ENCODE measurements at regions not wholly inside any gene's neighbourhood (a gene's known extent, or its start where the extent isn't known, plus 50 kb on each side); places are given as distances from the start of the nearest gene placed in this dataset.
"Not testable (repeated sequence)": the region's sequence is repeated elsewhere in the genome, so short reads cannot be mapped to it uniquely, and the experiment has no call there.

- no peak for ATAC-seq
- ChIA-PET POLR2A (no interaction called here), CTCF (no interaction called here)
- no peak overlapping the region for H3K4me3 Mint-ChIP-seq
- peaks cover 35% of the 10 kb centered on the region for H3K36me3 Mint-ChIP-seq
- DNase-seq (ENCODE audit: low spot score), result no peak
- TF ChIP-seq ZNF423 (CRISPR knock-in tag; IDR thresholded peaks at IDR 0.05) (no peak), ZMAT4 (CRISPR knock-in tag; IDR thresholded peaks at IDR 0.05) (no peak), CREB1 (CRISPR knock-in tag; IDR thresholded peaks at IDR 0.05) (no peak), STAT6 (CRISPR knock-in tag; conservative IDR thresholded peaks at IDR 0.05; ENCODE audit: low read depth) (no peak)
- H3K4me1 Mint-ChIP-seq, result no peaks in the 10 kb centered on the region
- no peaks in the 10 kb centered on the region; the same call in 1 of the 2 replicates for H3K27me3 Mint-ChIP-seq (ENCODE audit: low read depth)
- H3K27ac Mint-ChIP-seq, result no peak overlapping the region
- H3K9me3 Mint-ChIP-seq, result peaks cover 52% of the 10 kb centered on the region
These were observed 164.2 kb upstream of the SPANXN4 start for GRCh38 chrX:142861557-142861956.

GRCh38 chrX:142866247-142866646 lies 159.5 kb upstream of the SPANXN4 start:
- Mint-ChIP-seq H3K36me3 (peaks cover 29% of the 10 kb centered on the region), H3K9me3 (peaks cover 41% of the 10 kb centered on the region)
- POLR2A ChIA-PET; H3K27me3 Mint-ChIP-seq (ENCODE audit: low read depth); DNase-seq (ENCODE audit: low spot score); H3K4me3 Mint-ChIP-seq; CTCF ChIA-PET; H3K4me1 Mint-ChIP-seq; ATAC-seq; H3K27ac Mint-ChIP-seq: not testable (repeated sequence)

GRCh38 chrX:142873214-142873613 lies 152.5 kb upstream of the SPANXN4 start:
- ATAC-seq (no peak), DNase-seq (ENCODE audit: low spot score) (no peak)
- Mint-ChIP-seq H3K27ac (no peak overlapping the region), H3K4me3 (no peak overlapping the region), H3K9me3 (peaks cover 30% of the 10 kb centered on the region), H3K4me1 (no peaks in the 10 kb centered on the region), H3K27me3 (ENCODE audit: low read depth) (no peaks in the 10 kb centered on the region; the same call in 1 of the 2 replicates), H3K36me3 (peaks cover 20% of the 10 kb centered on the region)
- ChIA-PET POLR2A (no interaction called here), CTCF (no interaction called here)
- TF ChIP-seq E2F1 (CRISPR knock-in tag; IDR thresholded peaks at IDR 0.05) (no peak), ATF1 (CRISPR knock-in tag; IDR thresholded peaks at IDR 0.05) (no peak), EMX1 (CRISPR knock-in tag; IDR thresholded peaks at IDR 0.05) (no peak), USF1 (CRISPR knock-in tag; IDR thresholded peaks at IDR 0.05) (no peak), ZNF416 (CRISPR knock-in tag; IDR thresholded peaks at IDR 0.05) (no peak), ZNF219 (CRISPR knock-in tag; IDR thresholded peaks at IDR 0.05; ENCODE audit: borderline replicate concordance) (no peak), IRF2 (CRISPR knock-in tag; IDR thresholded peaks at IDR 0.05; ENCODE audit: borderline replicate concordance, low read depth) (no peak), TCF7 (CRISPR knock-in tag; IDR thresholded peaks at IDR 0.05; ENCODE audit: low read depth) (no peak), IRF1 (CRISPR knock-in tag; IDR thresholded peaks at IDR 0.05) (no peak), ZSCAN18 (CRISPR knock-in tag; IDR thresholded peaks at IDR 0.05) (no peak), ZNF532 (CRISPR knock-in tag; IDR thresholded peaks at IDR 0.05; ENCODE audit: borderline replicate concordance) (no peak), FOXP4 (CRISPR knock-in tag; IDR thresholded peaks at IDR 0.05) (no peak), GRHL2 (CRISPR knock-in tag; IDR thresholded peaks at IDR 0.05; ENCODE audit: insufficient replicate concordance, severe bottlenecking) (no peak), ZNF671 (CRISPR knock-in tag; IDR thresholded peaks at IDR 0.05) (no peak), OVOL2 (CRISPR knock-in tag; IDR thresholded peaks at IDR 0.05; ENCODE audit: borderline replicate concordance) (no peak)
